ENCODE measurements at regions not wholly inside any gene's neighbourhood (a gene's known extent, or its start where the extent isn't known, plus 50 kb on each side); places are given as distances from the start of the nearest gene placed in this dataset.

- no peaks in the 10 kb centered on the region for H3K36me3 ChIP-seq (ENCODE audit: control insufficient read depth, insufficient read depth, low read length)
- Mint-ChIP-seq H3K4me3 (ENCODE audit: unreplicated experiment) (no peak overlapping the region), H3K27ac (ENCODE audit: unreplicated experiment) (no peak overlapping the region), H3K9me3 (ENCODE audit: unreplicated experiment) (no peaks in the 10 kb centered on the region), H3K36me3 (ENCODE audit: insufficient read depth, unreplicated experiment) (no peaks in the 10 kb centered on the region), H3K4me1 (ENCODE audit: low read depth, unreplicated experiment) (peaks cover 17% of the 10 kb centered on the region), H3K27me3 (ENCODE audit: insufficient read depth, unreplicated experiment) (no peaks in the 10 kb centered on the region)
- BruUV-seq (replicated peaks) = no TSS peak
- CTCF ChIA-PET = no interaction called here
- H3K9me3 ChIP-seq = no peaks in the 10 kb centered on the region
- intact Hi-C loops (cut with micrococcal nuclease; ENCODE audit: unreplicated experiment) = no loop called here
- no peak overlapping the region for H3K4me3 ChIP-seq (ENCODE audit: low read depth, low read length)
- no peak for TF ChIP-seq CTCF (IDR thresholded peaks at IDR 0.05; ENCODE audit: insufficient read depth in 1 of 2, low read depth in 1 of 2, low read length in 1 of 2, severe bottlenecking in 1 of 2, unreplicated experiment in 1 of 2)
- peaks cover 13% of the 10 kb centered on the region for H3K4me1 ChIP-seq
- POLR2A ChIA-PET = no interaction called here
- no peak for DNase-seq
- no peaks in the 10 kb centered on the region for H3K27me3 ChIP-seq (replicated peaks; ENCODE audit: control insufficient read depth, insufficient read depth, low read length)
Measured at GRCh38 chr2:128488434-128488833, 169.8 kb upstream of the HS6ST1 start.

GRCh38 chr2:128489526-128490273 is 171.0 kb upstream of the HS6ST1 start:
- DNase-seq = peak in 1 of 2 experiments; percentile 30
- no peaks in the 10 kb centered on the region for H3K9me3 Mint-ChIP-seq (ENCODE audit: unreplicated experiment)
- H3K36me3 Mint-ChIP-seq (ENCODE audit: insufficient read depth, unreplicated experiment) = no peaks in the 10 kb centered on the region
- ChIA-PET CTCF (no interaction called here), POLR2A (no interaction called here)
- no peak overlapping the region for H3K4me3 Mint-ChIP-seq (ENCODE audit: unreplicated experiment)
- peaks cover 17% of the 10 kb centered on the region for H3K4me1 Mint-ChIP-seq (ENCODE audit: low read depth, unreplicated experiment)
- no peak for TF ChIP-seq CTCF (IDR thresholded peaks at IDR 0.05; ENCODE audit: insufficient read depth in 1 of 2, low read depth in 1 of 2, low read length in 1 of 2, severe bottlenecking in 1 of 2, unreplicated experiment in 1 of 2)
- no peaks in the 10 kb centered on the region for H3K36me3 ChIP-seq (ENCODE audit: control insufficient read depth, insufficient read depth, low read length)
- no peak overlapping the region for H3K4me3 ChIP-seq (ENCODE audit: low read depth, low read length)
- BruUV-seq (replicated peaks) = no TSS peak
- H3K4me1 ChIP-seq = peaks cover 13% of the 10 kb centered on the region
- no peaks in the 10 kb centered on the region for H3K27me3 Mint-ChIP-seq (ENCODE audit: insufficient read depth, unreplicated experiment)
- no peaks in the 10 kb centered on the region for H3K9me3 ChIP-seq
- intact Hi-C loops (cut with micrococcal nuclease; ENCODE audit: unreplicated experiment) = no loop called here
- peak overlapping the region; percentile 73 for H3K27ac Mint-ChIP-seq (ENCODE audit: unreplicated experiment)
- no peaks in the 10 kb centered on the region for H3K27me3 ChIP-seq (replicated peaks; ENCODE audit: control insufficient read depth, insufficient read depth, low read length)

DNA sequence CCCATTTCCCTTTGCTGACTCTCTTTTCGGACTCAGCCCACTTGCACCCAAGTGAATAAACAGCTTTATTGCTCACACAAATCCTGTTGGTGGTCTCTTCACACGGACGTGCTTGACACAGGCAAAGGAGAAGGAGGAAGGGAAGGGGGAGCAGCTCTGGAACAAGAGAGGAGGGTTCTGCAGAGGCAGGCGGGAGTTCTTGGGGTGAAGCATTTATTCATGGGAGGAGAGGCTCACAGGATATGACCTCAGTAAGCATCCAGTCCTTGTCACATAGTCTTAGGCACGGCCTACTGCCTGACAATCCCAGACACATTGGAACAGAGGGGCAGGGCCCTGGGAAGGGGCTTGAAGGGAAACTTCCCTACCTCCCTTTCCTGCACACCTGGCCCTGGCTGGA is 171.7 kb upstream of the HS6ST1 start:
- Mint-ChIP-seq H3K27ac (ENCODE audit: unreplicated experiment) (no peak overlapping the region), H3K36me3 (ENCODE audit: insufficient read depth, unreplicated experiment) (no peaks in the 10 kb centered on the region), H3K4me3 (ENCODE audit: unreplicated experiment) (no peak overlapping the region), H3K9me3 (ENCODE audit: unreplicated experiment) (no peaks in the 10 kb centered on the region), H3K27me3 (ENCODE audit: insufficient read depth, unreplicated experiment) (no peaks in the 10 kb centered on the region), H3K4me1 (ENCODE audit: low read depth, unreplicated experiment) (peaks cover 17% of the 10 kb centered on the region)
- Histone ChIP-seq H3K4me3 (ENCODE audit: low read depth, low read length) (no peak overlapping the region), H3K36me3 (ENCODE audit: control insufficient read depth, insufficient read depth, low read length) (no peaks in the 10 kb centered on the region), H3K4me1 (peaks cover 13% of the 10 kb centered on the region), H3K27me3 (replicated peaks; ENCODE audit: control insufficient read depth, insufficient read depth, low read length) (no peaks in the 10 kb centered on the region), H3K9me3 (no peaks in the 10 kb centered on the region)
- no peak for DNase-seq
- POLR2A ChIA-PET = no interaction called here
- no peak for TF ChIP-seq CTCF (IDR thresholded peaks at IDR 0.05; ENCODE audit: insufficient read depth in 1 of 2, low read depth in 1 of 2, low read length in 1 of 2, severe bottlenecking in 1 of 2, unreplicated experiment in 1 of 2)
- CTCF ChIA-PET = no interaction called here
- BruUV-seq (replicated peaks) = no TSS peak
- intact Hi-C loops (cut with micrococcal nuclease; ENCODE audit: unreplicated experiment) = no loop called here

Measured in Caco-2 (cell line).